Activated CD8-positive, alpha-beta T cell treated with anti-CD3 and anti-CD28 coated beads, Interleukin-2, amount 10 ng/mL, durations not matched to agents 7 days and 5 days (primary cell): ENCODE measurements at regions not wholly inside any gene's neighbourhood (a gene's known extent, or its start where the extent isn't known, plus 50 kb on each side); places are given as distances from the start of the nearest gene placed in this dataset.

ENCODE experiments used
- ATAC-seq: fragments of 150-1000 bp; cut with Tn5 transposase; one replicate; pipeline ENCODE4 v1.10.0; 2021; ENCODE audit warnings: moderate library complexity
- CTCF ChIA-PET: fragments of 350-600 bp; sonication (Branson Sonifier 250); formaldehyde crosslinking; loops from one replicate; lab custom pipeline; 2021; ENCODE audit warnings: antibody characterized with exemption; lab: Charles Lee
- POLR2A ChIA-PET: fragments of 350-600 bp; sonication (Branson Sonifier 250); formaldehyde crosslinking; loops from one replicate; lab custom pipeline; 2021; ENCODE audit warnings: antibody characterized with exemption; lab: Charles Lee
- DNase-seq: peaks from one replicate; pipeline ENCODE4 v3.0.0-alpha.2; 2020
- H3K27ac Mint-ChIP-seq: one replicate; pipeline ENCODE4 v1.8.0; 2021; ENCODE audit warnings: mild to moderate bottlenecking, mixed read lengths
- H3K27me3 Mint-ChIP-seq: one replicate; pipeline ENCODE4 v1.8.0; 2021; ENCODE audit warnings: low read depth, mixed read lengths
- H3K36me3 Mint-ChIP-seq: one replicate; pipeline ENCODE4 v1.8.0; 2021; ENCODE audit warnings: low read depth, mixed read lengths
- H3K4me1 Mint-ChIP-seq: one replicate; pipeline ENCODE4 v1.8.0; 2021; ENCODE audit warnings: low read depth, mixed read lengths
- H3K4me3 Mint-ChIP-seq: one replicate; pipeline ENCODE4 v1.8.0; 2021; ENCODE audit warnings: mild to moderate bottlenecking, mixed read lengths
- H3K9me3 Mint-ChIP-seq: one replicate; pipeline ENCODE4 v1.8.0; 2022; ENCODE audit warnings: mixed read lengths; ENCODE audit not compliant: insufficient read depth

DNA sequence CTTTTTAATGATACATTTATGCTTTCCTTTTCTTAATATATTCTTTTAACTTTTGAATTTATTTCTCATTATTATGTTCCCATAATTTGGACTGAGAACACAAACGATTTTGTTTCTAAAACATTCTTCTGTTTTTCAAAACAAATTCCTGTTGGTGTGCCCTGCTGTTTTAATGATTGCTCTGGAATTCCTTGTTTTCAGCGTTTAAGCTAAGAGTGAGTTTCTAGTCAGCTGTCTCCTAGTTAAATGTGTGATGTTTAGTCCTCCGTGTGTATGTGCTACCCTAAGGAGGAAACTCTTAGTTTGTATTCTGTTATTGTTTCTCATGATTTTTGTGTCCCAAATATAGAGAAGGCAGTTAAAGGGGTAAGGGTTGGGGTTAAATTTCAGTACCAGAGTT lies 306.1 kb upstream of the RGS17 start:
- POLR2A ChIA-PET: no interaction called here
- CTCF ChIA-PET: interaction anchor here (0.5 kb wide), 1 partner anchor 783 kb away, joined by 4 read pairs; no protein-coding TSS in a partner anchor
- DNase-seq (no peak), ATAC-seq (no peak)
- no peaks in the 10 kb centered on the region for H3K27me3 Mint-ChIP-seq
- no peaks in the 10 kb centered on the region for H3K4me1 Mint-ChIP-seq
- H3K9me3 Mint-ChIP-seq: no peaks in the 10 kb centered on the region
- no peak overlapping the region for H3K27ac Mint-ChIP-seq
- H3K4me3 Mint-ChIP-seq: no peak overlapping the region
- no peaks in the 10 kb centered on the region for H3K36me3 Mint-ChIP-seq

DNA sequence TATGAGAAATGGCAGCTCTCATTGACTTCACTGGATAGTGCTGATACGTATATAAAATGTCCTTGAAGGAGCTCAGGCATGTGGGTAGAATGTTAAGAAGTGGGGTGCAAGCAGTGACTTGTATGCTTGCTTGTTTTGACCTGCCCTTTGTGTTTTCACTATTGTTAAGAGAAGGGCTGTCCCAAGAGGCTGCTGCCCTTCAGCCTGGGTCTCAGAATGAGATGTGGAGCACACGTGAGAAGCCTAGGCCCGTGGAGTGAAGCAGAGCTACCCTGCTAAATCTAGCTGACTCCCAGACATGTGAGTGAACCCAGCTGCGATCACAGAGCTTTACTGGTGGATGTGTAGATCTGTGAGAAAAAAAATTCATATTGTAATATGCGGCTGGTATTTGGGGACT lies 305.3 kb upstream of the RGS17 start:
- ChIA-PET POLR2A (no interaction called here), CTCF (interaction anchor here (0.5 kb wide), 1 partner anchor 783 kb away, joined by 4 read pairs; no protein-coding TSS in a partner anchor)
- H3K27ac Mint-ChIP-seq: no peak overlapping the region
- ATAC-seq (no peak), DNase-seq (no peak)
- H3K27me3 Mint-ChIP-seq: no peaks in the 10 kb centered on the region
- H3K36me3 Mint-ChIP-seq: no peaks in the 10 kb centered on the region
- H3K4me3 Mint-ChIP-seq: no peak overlapping the region
- no peaks in the 10 kb centered on the region for H3K4me1 Mint-ChIP-seq
- no peaks in the 10 kb centered on the region for H3K9me3 Mint-ChIP-seq

DNA sequence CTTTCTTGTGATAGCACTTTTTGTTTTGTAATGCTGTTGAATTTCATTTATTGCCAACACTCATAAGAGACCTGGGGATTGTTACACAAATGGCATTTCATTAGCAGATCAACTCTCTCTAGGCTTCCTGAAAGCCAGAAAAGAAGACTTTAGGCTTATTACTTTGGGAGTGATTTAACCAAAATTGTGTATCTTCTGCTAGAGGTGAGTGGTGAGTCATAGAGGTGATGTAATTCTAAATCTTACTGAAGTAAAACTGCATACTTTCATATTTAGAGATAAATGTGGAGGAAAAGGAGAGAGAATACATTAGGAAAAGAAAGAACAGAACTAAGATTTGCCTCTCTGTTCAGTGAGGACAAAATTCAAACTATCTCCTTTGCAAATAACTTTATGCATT lies 304.7 kb upstream of the RGS17 start:
- H3K27me3 Mint-ChIP-seq: no peaks in the 10 kb centered on the region
- ChIA-PET CTCF (no interaction called here), POLR2A (no interaction called here)
- H3K9me3 Mint-ChIP-seq: peaks cover under 1% of the 10 kb centered on the region
- no peaks in the 10 kb centered on the region for H3K4me1 Mint-ChIP-seq
- H3K4me3 Mint-ChIP-seq: no peak overlapping the region
- ATAC-seq: no peak
- no peak overlapping the region for H3K27ac Mint-ChIP-seq
- H3K36me3 Mint-ChIP-seq: no peaks in the 10 kb centered on the region
- no peak for DNase-seq

DNA sequence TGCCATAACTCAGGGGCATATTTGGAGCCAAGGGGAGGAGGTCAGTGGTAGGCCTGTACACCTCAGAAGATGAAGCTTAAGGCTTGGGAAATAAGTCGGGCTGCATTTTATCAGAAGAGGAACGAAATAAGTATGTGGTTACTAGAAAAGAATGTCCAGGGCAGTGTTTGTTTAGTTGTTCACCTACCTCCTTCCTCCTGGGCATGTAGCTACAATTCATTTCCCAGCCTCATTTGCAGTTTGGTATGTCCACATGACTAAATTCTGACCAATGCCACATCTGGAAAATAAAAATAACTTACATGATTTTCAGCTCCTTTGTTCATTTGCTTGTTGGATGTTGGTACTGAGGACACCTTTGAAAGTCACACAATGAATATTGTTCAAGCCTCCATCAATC lies 294.5 kb upstream of the RGS17 start:
- Mint-ChIP-seq H3K27ac (no peak overlapping the region), H3K27me3 (no peaks in the 10 kb centered on the region), H3K9me3 (peaks cover under 1% of the 10 kb centered on the region), H3K4me3 (no peak overlapping the region), H3K4me1 (no peaks in the 10 kb centered on the region), H3K36me3 (no peaks in the 10 kb centered on the region)
- ATAC-seq (no peak), DNase-seq (no peak)
- CTCF ChIA-PET: no interaction called here
- POLR2A ChIA-PET: no interaction called here

DNA sequence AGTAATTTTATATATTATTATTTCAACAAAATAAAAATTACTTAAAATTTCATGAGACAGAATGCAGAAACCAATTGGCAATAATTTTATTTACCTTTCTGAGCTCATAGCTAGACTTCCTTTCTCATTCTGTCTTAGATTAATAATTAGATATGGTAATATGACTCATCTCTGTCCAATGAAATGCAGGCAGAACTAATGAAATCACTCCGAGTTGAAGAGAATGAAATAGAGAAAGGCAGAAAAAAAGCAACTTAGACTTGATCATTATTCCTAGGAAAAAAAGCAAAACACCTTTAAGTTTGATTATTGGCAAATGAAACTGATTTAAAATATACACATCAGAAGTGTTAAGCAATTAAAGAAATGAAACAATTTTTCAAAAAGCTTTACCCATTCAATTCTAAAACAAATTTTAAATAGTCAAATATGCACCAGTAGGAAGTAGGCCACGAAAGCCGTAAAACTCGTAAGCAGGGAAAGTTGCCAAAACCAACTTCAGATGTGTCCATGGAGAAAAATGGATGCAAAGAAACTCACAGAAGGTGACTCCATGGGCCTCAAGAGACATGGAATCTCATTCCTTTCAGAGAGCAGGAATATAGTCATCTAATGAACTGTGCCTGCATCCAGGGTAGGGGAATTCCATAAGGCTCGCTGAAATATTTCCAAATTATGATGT lies 293.8 kb upstream of the RGS17 start:
- DNase-seq (no peak), ATAC-seq (no peak)
- POLR2A ChIA-PET: no interaction called here
- Mint-ChIP-seq H3K36me3 (no peaks in the 10 kb centered on the region), H3K4me3 (no peak overlapping the region), H3K27ac (no peak overlapping the region), H3K27me3 (no peaks in the 10 kb centered on the region), H3K9me3 (peaks cover under 1% of the 10 kb centered on the region), H3K4me1 (no peaks in the 10 kb centered on the region)
- CTCF ChIA-PET: no interaction called here

DNA sequence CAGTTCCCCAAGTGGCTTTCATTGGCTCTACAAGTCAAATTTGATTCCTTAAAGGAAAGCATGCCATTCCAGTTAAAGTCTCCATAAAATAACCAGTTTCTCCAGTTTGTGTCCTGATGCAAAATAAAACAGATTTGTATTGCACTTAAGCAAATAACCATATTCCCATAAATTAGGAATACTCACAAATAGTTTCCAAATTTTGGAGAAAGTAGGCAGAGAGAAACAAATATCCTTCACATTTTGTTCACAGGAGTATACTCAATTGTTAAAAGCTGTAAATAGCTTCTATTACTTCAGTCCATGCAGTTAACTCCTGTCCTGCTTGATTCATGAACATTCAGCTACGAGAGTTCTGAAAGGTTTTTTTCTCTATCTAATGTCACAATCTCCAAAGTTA lies 281.4 kb upstream of the RGS17 start:
- ChIA-PET CTCF (no interaction called here), POLR2A (no interaction called here)
- H3K9me3 Mint-ChIP-seq: peaks cover 5% of the 10 kb centered on the region
- no peak overlapping the region for H3K27ac Mint-ChIP-seq
- no peaks in the 10 kb centered on the region for H3K27me3 Mint-ChIP-seq
- ATAC-seq: no peak
- no peaks in the 10 kb centered on the region for H3K4me1 Mint-ChIP-seq
- H3K36me3 Mint-ChIP-seq: no peaks in the 10 kb centered on the region
- H3K4me3 Mint-ChIP-seq: no peak overlapping the region
- DNase-seq: no peak

DNA sequence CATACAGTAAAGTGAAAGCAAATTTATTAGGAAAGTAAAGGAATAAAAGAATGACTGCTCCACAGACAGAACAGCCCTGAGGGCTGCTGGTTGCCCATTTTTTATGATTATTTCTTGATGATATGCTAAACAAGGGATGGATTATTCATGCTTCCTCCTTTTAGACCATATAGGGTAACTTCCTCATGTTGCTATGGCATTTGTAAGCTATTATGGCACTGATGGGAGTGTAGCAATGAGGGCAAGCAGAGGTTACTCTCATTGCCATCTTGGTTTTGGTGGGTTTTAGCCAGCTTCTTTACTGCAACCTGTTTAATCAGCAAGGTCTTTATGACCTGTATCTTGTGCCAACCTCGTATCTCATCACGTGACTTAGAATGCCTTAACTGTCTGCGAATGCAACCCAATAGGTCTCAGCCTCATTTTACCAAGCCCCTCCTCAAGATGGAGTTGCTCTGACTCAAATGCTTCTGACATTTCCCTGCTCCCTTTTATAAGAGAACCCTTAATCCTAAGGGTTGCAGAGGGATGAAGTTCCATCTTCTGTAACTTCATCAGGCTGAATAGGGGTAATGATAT lies 280.1 kb upstream of the RGS17 start:
- DNase-seq (no peak), ATAC-seq (no peak)
- POLR2A ChIA-PET: no interaction called here
- Mint-ChIP-seq H3K4me3 (no peak overlapping the region), H3K36me3 (no peaks in the 10 kb centered on the region), H3K27me3 (no peaks in the 10 kb centered on the region), H3K27ac (no peak overlapping the region), H3K4me1 (no peaks in the 10 kb centered on the region), H3K9me3 (peaks cover 5% of the 10 kb centered on the region)
- CTCF ChIA-PET: no interaction called here

DNA sequence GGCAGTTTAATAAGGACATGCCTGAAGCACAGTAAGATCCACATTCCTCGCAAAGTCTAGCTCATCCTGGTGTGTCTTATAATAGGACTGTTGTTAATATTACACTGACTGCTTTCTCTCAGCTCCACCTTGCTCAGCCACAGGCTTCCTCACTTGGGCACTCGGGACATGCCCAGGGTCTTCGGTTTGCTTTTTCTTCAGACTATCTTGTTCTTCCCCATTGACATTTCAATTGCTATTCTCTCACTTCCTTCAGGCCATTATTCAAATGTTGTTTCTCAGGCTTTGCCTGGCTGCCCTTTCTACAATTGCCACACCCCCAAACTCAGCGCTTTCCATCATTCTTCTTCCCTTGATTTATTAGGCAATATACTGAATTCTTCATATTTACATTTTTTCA lies 274.8 kb upstream of the RGS17 start:
- CTCF ChIA-PET: no interaction called here

DNA sequence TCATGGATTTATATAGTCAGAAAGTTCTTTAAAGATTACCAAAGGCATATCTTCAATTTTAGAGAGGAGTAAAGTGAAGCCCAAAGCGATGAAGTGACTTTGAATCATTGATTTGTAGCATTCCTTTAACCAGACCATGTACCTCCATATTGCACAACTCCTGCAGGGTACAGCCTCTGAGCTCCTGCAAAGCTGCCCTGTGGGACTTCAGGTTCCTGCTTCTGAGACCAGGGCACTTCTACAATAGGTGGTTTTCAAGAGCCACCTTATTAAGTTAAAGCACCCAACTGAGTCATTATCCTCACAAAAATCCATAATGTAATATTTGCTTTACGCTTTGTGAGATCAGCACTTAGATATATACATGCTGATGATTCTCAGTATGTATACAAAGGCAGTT lies 270.7 kb upstream of the RGS17 start:
- DNase-seq: no peak
- no peaks in the 10 kb centered on the region for H3K27me3 Mint-ChIP-seq
- ATAC-seq: no peak
- CTCF ChIA-PET: no interaction called here
- POLR2A ChIA-PET: no interaction called here
- no peaks in the 10 kb centered on the region for H3K36me3 Mint-ChIP-seq
- no peak overlapping the region for H3K27ac Mint-ChIP-seq
- H3K4me3 Mint-ChIP-seq: no peak overlapping the region
- H3K4me1 Mint-ChIP-seq: no peaks in the 10 kb centered on the region
- H3K9me3 Mint-ChIP-seq: no peaks in the 10 kb centered on the region

More for the DNA sequence above, 274.8 kb upstream of the RGS17 start:
- H3K9me3 Mint-ChIP-seq: no peaks in the 10 kb centered on the region
- no peak overlapping the region for H3K4me3 Mint-ChIP-seq
- ATAC-seq (no peak), DNase-seq (no peak)
- no peaks in the 10 kb centered on the region for H3K27me3 Mint-ChIP-seq
- POLR2A ChIA-PET: no interaction called here
- H3K36me3 Mint-ChIP-seq: no peaks in the 10 kb centered on the region
- no peak overlapping the region for H3K27ac Mint-ChIP-seq
- no peaks in the 10 kb centered on the region for H3K4me1 Mint-ChIP-seq

DNA sequence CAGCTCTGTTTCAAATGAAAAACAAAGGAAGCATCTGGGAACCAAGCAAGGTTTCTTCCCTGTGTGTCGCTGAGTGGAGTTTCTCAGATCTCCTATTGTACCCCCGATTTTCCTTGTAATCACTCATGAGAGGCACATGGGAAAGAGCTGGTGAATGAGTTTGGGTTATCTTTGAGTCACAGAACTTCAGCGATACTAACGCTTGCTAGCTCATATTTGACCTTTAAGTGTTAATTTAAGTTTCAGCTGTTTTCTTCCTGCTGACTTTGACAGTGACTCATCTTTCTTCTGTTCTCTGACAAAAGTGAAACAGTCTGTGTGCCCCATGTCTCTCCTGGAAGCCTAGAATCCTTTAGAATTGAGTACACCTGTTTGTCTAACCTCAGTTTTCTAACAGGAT lies 261.1 kb upstream of the RGS17 start:
- ChIA-PET CTCF (no interaction called here), POLR2A (no interaction called here)
- H3K36me3 Mint-ChIP-seq: no peaks in the 10 kb centered on the region
- H3K4me3 Mint-ChIP-seq: no peak overlapping the region
- H3K9me3 Mint-ChIP-seq: no peaks in the 10 kb centered on the region
- no peaks in the 10 kb centered on the region for H3K4me1 Mint-ChIP-seq
- no peaks in the 10 kb centered on the region for H3K27me3 Mint-ChIP-seq
- no peak for ATAC-seq
- no peak for DNase-seq
- no peak overlapping the region for H3K27ac Mint-ChIP-seq

DNA sequence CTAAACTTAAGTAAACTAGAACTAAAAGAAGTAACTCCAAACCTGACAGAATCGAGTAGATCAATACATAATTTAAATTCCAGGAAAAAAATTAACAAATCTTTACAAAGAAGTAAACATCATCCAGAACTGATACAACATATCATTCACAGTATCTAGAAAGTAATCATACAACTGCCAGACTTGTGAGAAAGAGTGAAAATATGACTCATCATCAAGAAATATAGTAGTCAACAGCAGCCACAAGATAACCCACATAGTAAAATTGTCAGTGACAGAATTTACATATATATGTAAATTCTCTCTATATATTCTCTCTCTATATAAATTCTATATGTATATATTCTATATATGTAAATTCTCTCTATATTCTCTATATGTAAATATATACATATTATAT lies 242.8 kb upstream of the RGS17 start:
- ATAC-seq (no peak), DNase-seq (no peak)
- H3K4me3 Mint-ChIP-seq: no peak overlapping the region
- ChIA-PET CTCF (no interaction called here), POLR2A (no interaction called here)
- no peaks in the 10 kb centered on the region for H3K36me3 Mint-ChIP-seq
- no peaks in the 10 kb centered on the region for H3K9me3 Mint-ChIP-seq
- no peaks in the 10 kb centered on the region for H3K27me3 Mint-ChIP-seq
- no peaks in the 10 kb centered on the region for H3K4me1 Mint-ChIP-seq
- no peak overlapping the region for H3K27ac Mint-ChIP-seq

DNA sequence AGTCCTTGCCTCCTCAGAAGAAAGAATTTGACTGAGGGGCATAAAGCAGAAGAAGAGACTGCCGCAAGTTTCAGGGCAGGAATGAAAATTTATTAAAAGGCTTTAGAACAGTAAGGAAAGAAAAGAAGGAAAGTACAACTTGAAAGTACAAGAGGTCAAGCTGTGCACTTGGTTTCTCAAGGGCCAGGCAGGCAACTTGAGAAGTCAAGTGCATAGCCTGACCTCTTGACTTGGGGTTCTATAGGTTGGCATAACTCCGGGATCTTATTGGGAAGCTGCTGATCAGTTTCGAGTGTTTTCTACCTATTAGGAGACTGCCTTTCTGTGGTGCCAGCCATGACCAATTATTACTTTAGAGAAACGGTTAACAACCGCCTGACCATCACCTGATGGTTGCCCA lies 237.0 kb upstream of the RGS17 start:
- no peak for DNase-seq
- no peaks in the 10 kb centered on the region for H3K27me3 Mint-ChIP-seq
- no peak overlapping the region for H3K4me3 Mint-ChIP-seq
- ChIA-PET CTCF (no interaction called here), POLR2A (no interaction called here)
- H3K27ac Mint-ChIP-seq: no peak overlapping the region
- no peak for ATAC-seq
- H3K9me3 Mint-ChIP-seq: peaks cover 4% of the 10 kb centered on the region
- no peaks in the 10 kb centered on the region for H3K4me1 Mint-ChIP-seq
- H3K36me3 Mint-ChIP-seq: no peaks in the 10 kb centered on the region

DNA sequence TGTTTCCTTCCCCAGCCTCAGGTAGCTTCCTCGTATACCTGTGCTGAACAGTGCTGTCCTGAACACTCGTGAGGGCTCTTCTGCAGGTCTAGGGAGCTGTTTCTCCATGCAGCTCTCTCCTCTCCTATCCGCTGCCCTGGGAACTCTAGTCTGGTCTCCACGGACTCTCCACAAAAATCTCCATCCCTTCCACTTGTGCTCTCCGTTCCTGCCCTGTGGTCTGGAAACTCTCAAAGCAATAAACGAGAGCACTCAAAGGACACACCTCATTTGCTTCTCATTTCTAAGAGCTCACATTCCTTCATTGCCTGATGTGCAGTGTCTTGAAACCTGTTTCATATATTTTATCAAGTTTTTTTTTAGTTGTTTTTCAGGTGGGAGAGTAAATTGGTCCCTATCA lies 235.9 kb upstream of the RGS17 start:
- H3K4me1 Mint-ChIP-seq: no peaks in the 10 kb centered on the region
- peaks cover 4% of the 10 kb centered on the region for H3K9me3 Mint-ChIP-seq
- no peak for ATAC-seq
- CTCF ChIA-PET: no interaction called here
- POLR2A ChIA-PET: no interaction called here
- no peaks in the 10 kb centered on the region for H3K36me3 Mint-ChIP-seq
- no peak overlapping the region for H3K4me3 Mint-ChIP-seq
- DNase-seq: no peak
- no peaks in the 10 kb centered on the region for H3K27me3 Mint-ChIP-seq
- H3K27ac Mint-ChIP-seq: no peak overlapping the region
